ENCODE measurements at regions not wholly inside any gene's neighbourhood (a gene's known extent, or its start where the extent isn't known, plus 50 kb on each side); places are given as distances from the start of the nearest gene placed in this dataset.

DNA sequence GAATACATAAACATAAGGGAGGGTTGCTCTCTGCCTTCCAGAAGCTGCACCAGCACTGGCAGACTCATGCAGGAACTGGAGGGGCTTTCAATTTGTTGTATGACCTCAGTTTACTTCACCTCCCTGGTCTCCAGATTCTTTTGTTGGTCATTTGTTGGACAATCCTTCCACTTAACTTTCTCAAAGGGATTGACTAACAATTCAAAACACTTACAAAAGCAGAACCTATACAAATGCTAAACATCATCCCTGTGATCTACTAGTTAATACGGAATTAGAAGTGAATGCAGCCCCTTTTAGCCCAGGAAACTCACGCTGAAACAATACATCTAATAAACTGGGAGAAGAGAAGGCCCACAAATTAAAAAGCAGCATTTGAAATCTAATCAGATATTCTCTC is 404.6 kb upstream of the BRINP1 start:
- H2BK12ac ChIP-seq (ENCODE audit: low read length), result no peak overlapping the region
- DNase-seq, result no peak
- H3K9me3 ChIP-seq (ENCODE audit: insufficient read depth, low read depth, low read length), result no peaks in the 10 kb centered on the region
- H3K18ac ChIP-seq (ENCODE audit: low read length), result no peak overlapping the region
- H4K12ac ChIP-seq (ENCODE audit: low read depth, low read length), result no peak overlapping the region
- H3K27ac ChIP-seq (ENCODE audit: low read depth, low read length), result no peak overlapping the region
- H3K79me1 ChIP-seq (ENCODE audit: low read length), result no peaks in the 10 kb centered on the region
- no peak overlapping the region for H4K8ac ChIP-seq (ENCODE audit: low read depth, low read length)
- no peak overlapping the region for H2BK120ac ChIP-seq (ENCODE audit: insufficient read depth, low read length, poor library complexity)
- no peak overlapping the region for H3K4ac ChIP-seq (ENCODE audit: low read depth, low read length)
- no peaks in the 10 kb centered on the region for H3K4me1 ChIP-seq (ENCODE audit: control insufficient read depth in 1 of 2, insufficient read depth in 2 of 2, low read length in 2 of 2)
- no peak overlapping the region for H3K9ac ChIP-seq (ENCODE audit: low read length)
- H3K79me2 ChIP-seq (ENCODE audit: control insufficient read depth, insufficient read depth, low read length, poor library complexity), result no peaks in the 10 kb centered on the region
- H2AK5ac ChIP-seq (ENCODE audit: low read length), result no peak overlapping the region
- H3K36me3 ChIP-seq (ENCODE audit: control insufficient read depth in 1 of 2, insufficient read depth in 2 of 2, low read length in 2 of 2), result no peaks in the 10 kb centered on the region
- H3K27me3 ChIP-seq (ENCODE audit: insufficient read depth, low read length), result no peaks in the 10 kb centered on the region
- H4K91ac ChIP-seq (ENCODE audit: low read depth, low read length), result no peak overlapping the region
- no peak overlapping the region for H2BK5ac ChIP-seq (ENCODE audit: low read depth, low read length, poor library complexity)
- H3K4me3 ChIP-seq (ENCODE audit: low read depth, low read length), result no peak overlapping the region
- H3K14ac ChIP-seq (ENCODE audit: low read length), result no peak overlapping the region
- WGBS (ENCODE audit: extremely low coverage, insufficient coverage, insufficient read length), result no CpG with 5 or more reads among the region's 2 CpGs
- H2AFZ ChIP-seq (ENCODE audit: insufficient read depth, low read length, poor library complexity), result no peak overlapping the region
- H3K4me2 ChIP-seq (ENCODE audit: low read length), result no peak overlapping the region
- H3K23ac ChIP-seq (ENCODE audit: low read length), result no peak overlapping the region

DNA sequence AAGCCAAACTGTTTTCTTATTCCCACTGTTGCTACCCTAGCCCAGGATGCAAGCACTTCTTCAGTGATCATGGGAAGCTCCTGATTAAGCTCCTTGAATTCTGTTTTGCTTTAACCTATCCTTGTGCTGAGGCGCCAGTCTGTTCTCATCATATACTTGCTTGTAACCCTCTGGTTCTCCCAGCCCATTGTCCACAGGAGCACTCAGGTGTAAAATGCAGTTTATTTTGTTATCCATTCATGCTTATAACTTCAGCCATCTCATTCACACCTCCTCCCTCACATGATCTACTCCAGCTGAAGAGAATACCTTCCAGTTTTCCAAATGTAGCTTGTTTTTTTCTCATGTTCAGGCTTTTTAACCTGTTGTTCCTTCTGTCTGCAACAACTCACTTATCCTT is 402.1 kb upstream of the BRINP1 start:
- no peaks in the 10 kb centered on the region for H3K79me2 ChIP-seq (ENCODE audit: control insufficient read depth, insufficient read depth, low read length, poor library complexity)
- WGBS (ENCODE audit: extremely low coverage, insufficient coverage, insufficient read length), result no CpG with 5 or more reads among the region's 1 CpG
- DNase-seq, result no peak

GRCh38 chr9:119768266-119768665 is 399.0 kb upstream of the BRINP1 start:
- Histone ChIP-seq H3K4me3 (ENCODE audit: low read depth, low read length) (no peak overlapping the region), H3K14ac (ENCODE audit: low read length) (no peak overlapping the region), H3K9me3 (ENCODE audit: insufficient read depth, low read depth, low read length) (no peaks in the 10 kb centered on the region), H3K79me2 (ENCODE audit: control insufficient read depth, insufficient read depth, low read length, poor library complexity) (no peaks in the 10 kb centered on the region), H3K27me3 (ENCODE audit: insufficient read depth, low read length) (no peaks in the 10 kb centered on the region), H3K9ac (ENCODE audit: low read length) (no peak overlapping the region), H3K23ac (ENCODE audit: low read length) (no peak overlapping the region), H2BK5ac (ENCODE audit: low read depth, low read length, poor library complexity) (no peak overlapping the region), H4K8ac (ENCODE audit: low read depth, low read length) (no peak overlapping the region), H2AK5ac (ENCODE audit: low read length) (no peak overlapping the region), H4K91ac (ENCODE audit: low read depth, low read length) (no peak overlapping the region), H3K79me1 (ENCODE audit: low read length) (no peaks in the 10 kb centered on the region), H3K36me3 (ENCODE audit: control insufficient read depth in 1 of 2, insufficient read depth in 2 of 2, low read length in 2 of 2) (no peaks in the 10 kb centered on the region), H3K4ac (ENCODE audit: low read depth, low read length) (no peak overlapping the region), H2BK12ac (ENCODE audit: low read length) (no peak overlapping the region), H3K4me2 (ENCODE audit: low read length) (no peak overlapping the region), H3K18ac (ENCODE audit: low read length) (no peak overlapping the region), H4K12ac (ENCODE audit: low read depth, low read length) (no peak overlapping the region), H2BK120ac (ENCODE audit: insufficient read depth, low read length, poor library complexity) (no peak overlapping the region), H2AFZ (ENCODE audit: insufficient read depth, low read length, poor library complexity) (no peak overlapping the region), H3K4me1 (ENCODE audit: control insufficient read depth in 1 of 2, insufficient read depth in 2 of 2, low read length in 2 of 2) (no peaks in the 10 kb centered on the region), H3K27ac (ENCODE audit: low read depth, low read length) (no peak overlapping the region)
- WGBS (ENCODE audit: extremely low coverage, insufficient coverage, insufficient read length), result no CpG with 5 or more reads among the region's 3 CpGs
- no peak for DNase-seq

More for the DNA sequence above, 402.1 kb upstream of the BRINP1 start:
- no peak overlapping the region for H2BK5ac ChIP-seq (ENCODE audit: low read depth, low read length, poor library complexity)
- H2AK5ac ChIP-seq (ENCODE audit: low read length), result no peak overlapping the region
- H3K27ac ChIP-seq (ENCODE audit: low read depth, low read length), result no peak overlapping the region
- no peak overlapping the region for H3K14ac ChIP-seq (ENCODE audit: low read length)
- H3K9ac ChIP-seq (ENCODE audit: low read length), result no peak overlapping the region
- H2BK12ac ChIP-seq (ENCODE audit: low read length), result no peak overlapping the region
- no peak overlapping the region for H4K12ac ChIP-seq (ENCODE audit: low read depth, low read length)
- no peak overlapping the region for H3K4me2 ChIP-seq (ENCODE audit: low read length)
- H3K4me3 ChIP-seq (ENCODE audit: low read depth, low read length), result no peak overlapping the region
- H3K4me1 ChIP-seq (ENCODE audit: control insufficient read depth in 1 of 2, insufficient read depth in 2 of 2, low read length in 2 of 2), result no peaks in the 10 kb centered on the region
- no peaks in the 10 kb centered on the region for H3K9me3 ChIP-seq (ENCODE audit: insufficient read depth, low read depth, low read length)
- no peak overlapping the region for H2BK120ac ChIP-seq (ENCODE audit: insufficient read depth, low read length, poor library complexity)
- no peak overlapping the region for H4K8ac ChIP-seq (ENCODE audit: low read depth, low read length)
- H3K4ac ChIP-seq (ENCODE audit: low read depth, low read length), result no peak overlapping the region
- H2AFZ ChIP-seq (ENCODE audit: insufficient read depth, low read length, poor library complexity), result no peak overlapping the region
- no peak overlapping the region for H4K91ac ChIP-seq (ENCODE audit: low read depth, low read length)
- H3K27me3 ChIP-seq (ENCODE audit: insufficient read depth, low read length), result no peaks in the 10 kb centered on the region
- no peak overlapping the region for H3K18ac ChIP-seq (ENCODE audit: low read length)
- no peaks in the 10 kb centered on the region for H3K79me1 ChIP-seq (ENCODE audit: low read length)
- H3K36me3 ChIP-seq (ENCODE audit: control insufficient read depth in 1 of 2, insufficient read depth in 2 of 2, low read length in 2 of 2), result no peaks in the 10 kb centered on the region
- no peak overlapping the region for H3K23ac ChIP-seq (ENCODE audit: low read length)

- Histone ChIP-seq H2AK5ac (ENCODE audit: low read length) (no peak overlapping the region), H3K9ac (ENCODE audit: low read length) (no peak overlapping the region), H4K8ac (ENCODE audit: low read depth, low read length) (no peak overlapping the region)
Measured at GRCh38 chr9:119765632-119766175, 396.5 kb upstream of the BRINP1 start.

More at GRCh38 chr9:119765632-119766175, 396.5 kb upstream of the BRINP1 start:
- Histone ChIP-seq H3K4me2 (ENCODE audit: low read length) (no peak overlapping the region), H3K79me1 (ENCODE audit: low read length) (no peaks in the 10 kb centered on the region), H4K91ac (ENCODE audit: low read depth, low read length) (no peak overlapping the region), H3K4me1 (ENCODE audit: control insufficient read depth in 1 of 2, insufficient read depth in 2 of 2, low read length in 2 of 2) (no peaks in the 10 kb centered on the region), H2BK120ac (ENCODE audit: insufficient read depth, low read length, poor library complexity) (no peak overlapping the region), H3K9me3 (ENCODE audit: insufficient read depth, low read depth, low read length) (no peaks in the 10 kb centered on the region), H3K23ac (ENCODE audit: low read length) (no peak overlapping the region), H3K27me3 (ENCODE audit: insufficient read depth, low read length) (no peaks in the 10 kb centered on the region), H2BK5ac (ENCODE audit: low read depth, low read length, poor library complexity) (no peak overlapping the region), H3K4me3 (ENCODE audit: low read depth, low read length) (no peak overlapping the region), H3K79me2 (ENCODE audit: control insufficient read depth, insufficient read depth, low read length, poor library complexity) (no peaks in the 10 kb centered on the region), H3K18ac (ENCODE audit: low read length) (no peak overlapping the region), H3K36me3 (ENCODE audit: control insufficient read depth in 1 of 2, insufficient read depth in 2 of 2, low read length in 2 of 2) (no peaks in the 10 kb centered on the region), H3K27ac (ENCODE audit: low read depth, low read length) (no peak overlapping the region), H2AFZ (ENCODE audit: insufficient read depth, low read length, poor library complexity) (no peak overlapping the region), H3K14ac (ENCODE audit: low read length) (no peak overlapping the region), H4K12ac (ENCODE audit: low read depth, low read length) (no peak overlapping the region), H2BK12ac (ENCODE audit: low read length) (no peak overlapping the region), H3K4ac (ENCODE audit: low read depth, low read length) (no peak overlapping the region)
- no CpG with 5 or more reads among the region's 2 CpGs for WGBS (ENCODE audit: extremely low coverage, insufficient coverage, insufficient read length)
- DNase-seq, result no peak

Measured in trophoblast cell (in vitro differentiated cells and primary cell).